H9 (cell line): ENCODE measurements at regions not wholly inside any gene's neighbourhood (a gene's known extent, or its start where the extent isn't known, plus 50 kb on each side); places are given as distances from the start of the nearest gene placed in this dataset.

Source experiments
- DNase-seq: peaks from one replicate; pipeline ENCODE4 v3.0.0-alpha.2; 2017
- H2AFZ ChIP-seq: one replicate; pipeline ENCODE4 v1.6.1; 2013; ENCODE audit warnings: mild to moderate bottlenecking, low read length, control low read depth, moderate library complexity
- H2AK5ac ChIP-seq: 2 replicates; pipeline ENCODE4 v1.6.1; 2013; ENCODE audit warnings: low read length, control low read depth, mixed read lengths; ENCODE audit not compliant: insufficient read length
- H2BK120ac ChIP-seq: one replicate; pipeline ENCODE4 v1.6.1; 2013; ENCODE audit warnings: low read depth, mild to moderate bottlenecking, low read length, control low read depth, inconsistent platforms; ENCODE audit not compliant: poor library complexity, severe bottlenecking
- H2BK12ac ChIP-seq: 2 replicates; pipeline ENCODE4 v1.6.1; 2013; ENCODE audit warnings: low read length, control low read depth, mixed read lengths, low read depth; ENCODE audit not compliant: insufficient read length
- H2BK15ac ChIP-seq: 2 replicates; pipeline ENCODE4 v1.6.1; 2013; ENCODE audit warnings: low read depth, low read length, control low read depth
- H2BK20ac ChIP-seq: one replicate; pipeline ENCODE4 v1.6.1; 2013; ENCODE audit warnings: low read depth, mild to moderate bottlenecking, low read length, control low read depth, inconsistent platforms; ENCODE audit not compliant: poor library complexity, severe bottlenecking
- H2BK5ac ChIP-seq: 2 replicates; pipeline ENCODE4 v1.6.1; 2013; ENCODE audit warnings: low read length, control low read depth, mixed read lengths; ENCODE audit not compliant: insufficient read length
- H3K14ac ChIP-seq: 2 replicates; pipeline ENCODE4 v1.6.1; 2013; ENCODE audit warnings: low read length, control low read depth; ENCODE audit not compliant: insufficient read depth
- H3K18ac ChIP-seq: 2 replicates; pipeline ENCODE4 v1.6.1; 2013; ENCODE audit warnings: low read depth, mild to moderate bottlenecking, mixed read lengths, low read length, control low read depth; ENCODE audit not compliant: insufficient read length
- H3K23ac ChIP-seq: 2 replicates; pipeline ENCODE4 v1.6.1; 2013; ENCODE audit warnings: low read length, control low read depth, mixed read lengths, low read depth; ENCODE audit not compliant: insufficient read length
- H3K23me2 ChIP-seq: 2 replicates; pipeline ENCODE4 v1.6.1; 2013; ENCODE audit warnings: low read depth, mild to moderate bottlenecking, mixed read lengths, low read length, control low read depth; ENCODE audit not compliant: insufficient read length, poor library complexity, severe bottlenecking
- H3K27ac ChIP-seq: 2 replicates; pipeline ENCODE4 v1.5.1; 2013; ENCODE audit warnings: low read length, control low read depth, mixed read lengths, low read depth; ENCODE audit not compliant: insufficient read length
- H3K27me3 ChIP-seq: 2 replicates; pipeline ENCODE4 v1.6.1; 2013; ENCODE audit warnings: low read length, control low read depth, inconsistent platforms; ENCODE audit not compliant: insufficient read depth
- H3K4ac ChIP-seq: 2 replicates; pipeline ENCODE4 v1.6.1; 2013; ENCODE audit warnings: low read depth, mild to moderate bottlenecking, control low read depth, inconsistent platforms, low read length, moderate library complexity
- H3K4me1 ChIP-seq: 2 replicates; pipeline ENCODE4 v1.6.1; 2013; ENCODE audit warnings: low read length, control low read depth, inconsistent platforms; ENCODE audit not compliant: insufficient read depth
- H3K4me2 ChIP-seq: 2 replicates; pipeline ENCODE4 v1.6.1; 2013; ENCODE audit warnings: low read length, control low read depth, mixed read lengths; ENCODE audit not compliant: insufficient read length, insufficient read depth
- H3K56ac ChIP-seq: 2 replicates; pipeline ENCODE4 v1.6.1; 2013; ENCODE audit warnings: low read depth, mild to moderate bottlenecking, mixed read lengths, low read length, control low read depth; ENCODE audit not compliant: insufficient read length
- H3K79me1 ChIP-seq: 2 replicates; pipeline ENCODE4 v1.6.1; 2013; ENCODE audit warnings: low read depth, mild to moderate bottlenecking, moderate library complexity, low read length, control low read depth, inconsistent platforms; ENCODE audit not compliant: insufficient read depth, poor library complexity, severe bottlenecking
- H3K79me2 ChIP-seq: 2 replicates; pipeline ENCODE4 v1.6.1; 2013; ENCODE audit warnings: low read length, control low read depth, inconsistent platforms; ENCODE audit not compliant: insufficient read depth
- H3K9ac ChIP-seq: 2 replicates; pipeline ENCODE4 v1.6.1; 2013; ENCODE audit warnings: low read length, control low read depth, mixed read lengths; ENCODE audit not compliant: insufficient read length; ENCODE audit errors: extremely low read depth
- H3K9me3 ChIP-seq: one replicate; pipeline ENCODE4 v1.6.1; 2013; ENCODE audit warnings: low read depth, low read length, inconsistent platforms; ENCODE audit not compliant: control insufficient read depth
- H3T11ph ChIP-seq: one replicate; pipeline ENCODE4 v1.6.1; 2013; ENCODE audit warnings: mild to moderate bottlenecking, low read length, control low read depth, inconsistent platforms
- H4K20me1 ChIP-seq: one replicate; pipeline ENCODE4 v1.6.1; 2013; ENCODE audit not compliant: control insufficient read depth, insufficient read length, insufficient read depth
- H4K5ac ChIP-seq: 2 replicates; pipeline ENCODE4 v1.6.1; 2013; ENCODE audit warnings: low read depth, mild to moderate bottlenecking, mixed read lengths, low read length, control low read depth; ENCODE audit not compliant: insufficient read length
- H4K8ac ChIP-seq: replicated peaks from 2 replicates; pipeline ENCODE4 v1.6.1; 2013; ENCODE audit warnings: low read length, control low read depth, mixed read lengths, low read depth; ENCODE audit not compliant: insufficient read length
- H4K91ac ChIP-seq: 2 replicates; pipeline ENCODE4 v1.6.1; 2013; ENCODE audit warnings: low read depth, mild to moderate bottlenecking, moderate library complexity, mixed read lengths, low read length, control low read depth; ENCODE audit not compliant: insufficient read length
- H3K27ac Mint-ChIP-seq, 3 experiments: 2 replicates in 2 of 3; 3 replicates in 1 of 3; pipeline ENCODE4 v1.8.0; 2020 to 2021; ENCODE audit warnings: mixed read lengths in 3 of 3, mild to moderate bottlenecking in 1 of 3, moderate library complexity in 1 of 3
- H3K27me3 Mint-ChIP-seq: 2 replicates; pipeline ENCODE4 v1.8.0; 2021; ENCODE audit warnings: low read depth, mild to moderate bottlenecking, moderate library complexity, mixed read lengths
- H3K36me3 Mint-ChIP-seq, 3 experiments: 2 replicates in 2 of 3; 3 replicates in 1 of 3; pipeline ENCODE4 v1.8.0; 2020 to 2021; ENCODE audit warnings: low read depth in 3 of 3, mixed read lengths in 3 of 3; ENCODE audit not compliant: insufficient read depth in 1 of 3
- H3K4me1 Mint-ChIP-seq, 2 experiments: 2 replicates each; pipeline ENCODE4 v1.8.0; 2020; ENCODE audit warnings: mixed read lengths in 2 of 2
- H3K4me3 Mint-ChIP-seq, 2 experiments: 2 replicates in 1 of 2; 3 replicates in 1 of 2; pipeline ENCODE4 v1.8.0; 2020 to 2021; ENCODE audit warnings: mild to moderate bottlenecking in 2 of 2, mixed read lengths in 2 of 2, moderate library complexity in 1 of 2
- H3K9me3 Mint-ChIP-seq, 2 experiments: 2 replicates in 1 of 2; 3 replicates in 1 of 2; pipeline ENCODE4 v1.8.0; 2020; ENCODE audit warnings: mild to moderate bottlenecking in 2 of 2, mixed read lengths in 2 of 2, moderate library complexity in 1 of 2
- CTCF ChIP-seq: fragments of 200-600 bp; sonication (generic); conservative IDR thresholded peaks from 3 replicates; pipeline ENCODE4 v1.8.0; 2021; ENCODE audit warnings: antibody characterized with exemption, mild to moderate bottlenecking
- WGBS: extraction: QIAGEN DNeasy Blood & Tissue Kit; methylation state at CpG from one replicate; pipeline ENCODE4 v1.1.7; 2013; ENCODE audit warnings: missing lambda C conversion rate, low lambda C conversion rate, mixed read lengths; ENCODE audit not compliant: insufficient read length; ENCODE audit errors: extremely low coverage; 5-methylcytosine and 5-hydroxymethylcytosine counted together

DNA sequence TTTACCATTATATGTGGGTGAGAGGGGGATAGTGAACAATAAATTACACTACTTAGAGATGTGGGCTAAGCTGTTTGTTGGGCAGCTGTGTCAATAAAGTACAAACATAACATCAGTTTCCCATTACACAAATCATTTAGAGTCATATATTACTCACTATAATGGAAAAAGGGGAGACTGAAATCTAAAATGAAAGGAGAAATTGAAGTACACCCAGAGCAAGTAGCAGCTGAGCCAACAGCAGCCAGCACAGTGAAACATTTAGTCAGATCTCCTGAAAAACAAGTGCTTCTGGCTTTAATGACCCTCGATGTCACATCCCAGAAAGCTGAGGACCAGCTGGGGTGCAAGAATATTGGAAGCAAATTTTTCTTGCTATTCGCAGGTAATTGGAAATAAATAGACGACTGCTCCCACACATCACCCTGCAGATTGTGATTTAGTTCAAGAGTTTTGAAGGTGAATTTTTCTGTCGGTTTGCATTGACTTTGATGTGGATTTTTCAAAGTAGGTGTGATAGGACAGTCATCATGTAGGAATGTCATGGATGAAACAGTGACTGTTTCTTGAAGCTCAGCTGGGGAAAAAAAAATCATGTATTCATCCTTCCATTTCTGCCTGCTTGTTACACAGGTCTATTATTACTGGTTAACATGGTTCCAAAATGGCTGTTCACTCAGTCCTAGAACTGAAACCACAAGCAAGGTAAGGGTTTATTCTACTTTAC is 1607.3 kb upstream of the CELF4 start:
- no peak overlapping the region for H3K18ac ChIP-seq
- H3K79me2 ChIP-seq: no peaks in the 10 kb centered on the region
- no peak overlapping the region for H3K14ac ChIP-seq
- H3K4me1 ChIP-seq: peaks cover 3% of the 10 kb centered on the region; the same call in 1 of the 2 replicates
- H2BK5ac ChIP-seq: no peak overlapping the region
- H4K91ac ChIP-seq: no peak overlapping the region
- no peak overlapping the region for H3K4me2 ChIP-seq
- no peak overlapping the region for H3K27ac ChIP-seq
- no CpG with 5 or more reads among the region's 4 CpGs for WGBS
- H2BK120ac ChIP-seq: no peak overlapping the region
- no peak overlapping the region for H2AFZ ChIP-seq
- no peak overlapping the region for H3K56ac ChIP-seq
- no peak overlapping the region for H3K4ac ChIP-seq
- H3K4me1 Mint-ChIP-seq: peaks cover 20 to 25% of the 10 kb centered on the region in 2 experiments
- H2AK5ac ChIP-seq: no peak overlapping the region
- no peak overlapping the region for H3K23ac ChIP-seq
- no peak overlapping the region for H3T11ph ChIP-seq
- no peaks in the 10 kb centered on the region for H3K27me3 Mint-ChIP-seq
- no peaks in the 10 kb centered on the region for H3K23me2 ChIP-seq
- H3K36me3 Mint-ChIP-seq: no peaks in the 10 kb centered on the region
- no peak overlapping the region for H4K5ac ChIP-seq
- H3K9ac ChIP-seq: no peak overlapping the region
- H4K20me1 ChIP-seq: no peaks in the 10 kb centered on the region
- DNase-seq: no peak
- no peak overlapping the region for H4K8ac ChIP-seq
- no peaks in the 10 kb centered on the region for H3K9me3 ChIP-seq
- H3K79me1 ChIP-seq: no peaks in the 10 kb centered on the region
- no peaks in the 10 kb centered on the region for H3K27me3 ChIP-seq
- no peaks in the 10 kb centered on the region; a peak in 1 of 5 replicates for H3K9me3 Mint-ChIP-seq
- H2BK15ac ChIP-seq: no peak overlapping the region
- H3K27ac Mint-ChIP-seq: no peak overlapping the region
- H2BK20ac ChIP-seq: no peak overlapping the region
- no peak overlapping the region for H2BK12ac ChIP-seq
- TF ChIP-seq CTCF: no peak
- H3K4me3 Mint-ChIP-seq: no peak overlapping the region
